GM11168 (cell line): ENCODE measurements at regions not wholly inside any gene's neighbourhood (a gene's known extent, or its start where the extent isn't known, plus 50 kb on each side); places are given as distances from the start of the nearest gene placed in this dataset.

Experiments used
- in situ Hi-C: fragments of 300-500 bp; cut with MboI; formaldehyde crosslinking; loops from one replicate; pipeline ENCODE4 v1.12.0; 2022; ENCODE audit warnings: low sequenced_read_pairs; ENCODE audit not compliant: unreplicated experiment

GRCh38 chr20:11753155-11753554 is 164.5 kb upstream of the BTBD3 start:
- in situ Hi-C loops = no loop called here

GRCh38 chr20:11754451-11754850 is 163.2 kb upstream of the BTBD3 start:
- in situ Hi-C loops = no loop called here

GRCh38 chr20:11755071-11755841 is 162.4 kb upstream of the BTBD3 start:
- in situ Hi-C loops = no loop called here

- in situ Hi-C loops = no loop called here
These were observed 156.2 kb upstream of the BTBD3 start for GRCh38 chr20:11761497-11761896.

GRCh38 chr20:11766961-11767360 is 150.7 kb upstream of the BTBD3 start:
- in situ Hi-C loops = no loop called here

GRCh38 chr20:11769825-11770224 is 147.9 kb upstream of the BTBD3 start:
- in situ Hi-C loops = no loop called here

GRCh38 chr20:11772226-11772730 is 145.4 kb upstream of the BTBD3 start:
- in situ Hi-C loops = no loop called here

- in situ Hi-C loops = no loop called here
These were observed 141.0 kb upstream of the BTBD3 start for GRCh38 chr20:11776687-11777086.

- in situ Hi-C loops = no loop called here
These were observed 140.1 kb upstream of the BTBD3 start for GRCh38 chr20:11777387-11778205.

- in situ Hi-C loops = no loop called here
These were observed 139.5 kb upstream of the BTBD3 start for GRCh38 chr20:11778206-11778570.

GRCh38 chr20:11780765-11781369 is 136.8 kb upstream of the BTBD3 start:
- in situ Hi-C loops = no loop called here

- in situ Hi-C loops = no loop called here
These were observed 134.4 kb upstream of the BTBD3 start for GRCh38 chr20:11783102-11783850.

GRCh38 chr20:11785885-11786507 is 131.7 kb upstream of the BTBD3 start:
- in situ Hi-C loops = no loop called here

GRCh38 chr20:11790046-11790445 is 127.6 kb upstream of the BTBD3 start:
- in situ Hi-C loops = no loop called here

- in situ Hi-C loops = no loop called here
These were observed 126.4 kb upstream of the BTBD3 start for GRCh38 chr20:11791316-11791715.

GRCh38 chr20:11791835-11792567 is 125.7 kb upstream of the BTBD3 start:
- in situ Hi-C loops = no loop called here

GRCh38 chr20:11792568-11792953 is 125.1 kb upstream of the BTBD3 start:
- in situ Hi-C loops = no loop called here

- in situ Hi-C loops = no loop called here
These were observed 123.2 kb upstream of the BTBD3 start for GRCh38 chr20:11794525-11794924.

GRCh38 chr20:11795071-11795615 is 122.5 kb upstream of the BTBD3 start:
- in situ Hi-C loops = no loop called here
